AG20443 (cell line): ENCODE measurements at regions not wholly inside any gene's neighbourhood (a gene's known extent, or its start where the extent isn't known, plus 50 kb on each side); places are given as distances from the start of the nearest gene placed in this dataset.
A peak's percentile ranks its signal among the peaks of the same experiment; 100 is the strongest.

Source experiments
- DNase-seq: peaks from one replicate; pipeline ENCODE4 v3.0.0; 2012; ENCODE audit warnings: low spot score, mixed read lengths

DNA sequence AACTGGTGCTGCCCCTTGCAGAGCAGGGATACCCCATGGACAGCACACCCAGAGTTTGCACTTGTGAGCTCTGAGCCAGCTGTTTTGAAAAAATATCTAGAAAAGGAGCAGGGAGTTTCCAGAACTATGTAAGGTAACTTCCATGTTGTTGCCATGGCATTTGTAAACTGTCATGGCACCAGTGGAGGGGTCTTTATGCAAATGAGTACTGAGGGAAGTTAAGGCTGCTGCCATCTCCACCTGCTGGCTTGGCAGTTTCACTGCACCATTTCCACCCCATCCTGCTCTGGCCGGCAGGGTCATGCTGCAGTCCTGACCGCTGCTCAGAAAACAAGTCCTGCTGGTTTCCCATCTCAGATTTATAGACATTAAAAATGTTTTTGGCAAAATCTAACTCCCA is 52.3 kb upstream of the SNTG2 start:
- peak; percentile 33 for DNase-seq

DNA sequence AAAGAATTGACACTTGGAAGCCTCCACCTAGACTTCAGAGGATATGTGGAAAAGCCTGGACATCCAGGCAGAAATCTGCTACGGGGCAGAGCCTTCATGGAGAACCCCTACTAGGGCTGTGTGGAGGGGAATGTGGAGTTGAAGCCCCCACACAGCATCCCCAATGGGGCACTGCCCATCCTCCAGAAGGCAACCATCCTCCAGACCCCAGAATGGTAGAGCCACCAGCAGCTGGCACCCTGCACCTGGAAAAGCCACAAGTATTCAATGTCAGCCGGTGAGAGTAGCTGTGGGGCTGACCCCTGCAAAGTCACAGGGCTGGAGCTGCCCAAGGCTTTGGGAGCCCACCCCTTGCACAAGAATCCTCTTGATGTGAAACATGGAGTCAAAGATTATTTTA is 53.6 kb upstream of the SNTG2 start:
- no peak for DNase-seq

DNA sequence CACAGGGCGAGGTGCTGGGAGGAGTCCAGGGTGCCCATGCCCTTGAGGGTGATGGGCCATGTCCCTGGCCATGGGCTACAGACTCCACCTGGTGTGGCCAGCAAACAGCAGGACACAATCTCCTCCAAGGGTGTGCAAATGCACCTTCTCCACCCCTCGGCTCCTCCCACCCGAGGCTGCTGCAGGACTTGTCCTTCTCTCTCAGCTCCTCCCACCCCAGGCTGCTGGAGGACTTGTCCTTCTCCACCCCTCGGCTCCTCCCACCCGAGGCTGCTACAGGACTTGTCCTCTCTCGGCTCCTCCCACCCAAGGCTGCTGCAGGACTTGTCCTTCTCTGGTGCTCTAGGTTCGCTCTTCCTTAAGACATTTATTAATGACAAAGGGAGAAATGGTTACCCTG is 57.3 kb upstream of the SNTG2 start:
- peak; percentile 30 for DNase-seq

DNA sequence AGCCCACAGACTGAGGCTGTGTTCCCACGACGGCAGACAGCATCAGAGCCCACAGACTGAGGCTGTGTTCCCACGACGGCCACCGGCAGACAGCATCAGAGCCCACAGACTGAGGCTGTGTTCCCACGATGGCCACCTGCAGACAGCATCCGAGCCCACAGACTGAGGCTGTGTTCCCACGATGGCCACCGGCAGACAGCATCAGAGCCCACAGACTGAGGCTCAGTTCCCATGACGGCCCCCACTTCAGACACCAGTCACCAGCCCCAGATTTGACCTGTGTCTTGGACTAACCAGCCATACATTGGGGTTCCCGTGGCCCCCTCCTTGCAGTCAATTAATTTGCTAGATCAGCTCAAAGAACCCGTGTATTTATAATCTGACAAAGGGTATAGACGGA is 57.8 kb upstream of the SNTG2 start:
- no peak for DNase-seq

DNA sequence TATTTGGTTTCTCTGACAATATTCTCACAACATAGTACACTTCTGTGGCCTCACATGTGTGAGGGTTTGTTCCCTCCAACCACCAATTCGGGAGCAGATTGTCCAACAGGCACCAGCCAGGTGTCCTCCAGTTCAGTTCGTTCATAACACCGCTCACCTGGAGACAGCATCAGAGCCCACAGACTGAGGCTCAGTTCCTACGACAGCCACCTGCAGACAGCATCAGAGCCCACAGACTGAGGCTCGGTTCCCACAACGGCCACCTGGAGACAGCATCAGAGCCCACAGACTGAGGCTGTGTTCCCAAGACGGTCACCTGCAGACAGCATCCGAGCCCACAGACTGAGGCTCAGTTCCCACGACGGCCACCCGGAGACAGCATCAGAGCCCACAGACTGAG is 58.2 kb upstream of the SNTG2 start:
- no peak for DNase-seq

GRCh38 chr2:891734-892133 is 58.9 kb upstream of the SNTG2 start:
- no peak for DNase-seq

DNA sequence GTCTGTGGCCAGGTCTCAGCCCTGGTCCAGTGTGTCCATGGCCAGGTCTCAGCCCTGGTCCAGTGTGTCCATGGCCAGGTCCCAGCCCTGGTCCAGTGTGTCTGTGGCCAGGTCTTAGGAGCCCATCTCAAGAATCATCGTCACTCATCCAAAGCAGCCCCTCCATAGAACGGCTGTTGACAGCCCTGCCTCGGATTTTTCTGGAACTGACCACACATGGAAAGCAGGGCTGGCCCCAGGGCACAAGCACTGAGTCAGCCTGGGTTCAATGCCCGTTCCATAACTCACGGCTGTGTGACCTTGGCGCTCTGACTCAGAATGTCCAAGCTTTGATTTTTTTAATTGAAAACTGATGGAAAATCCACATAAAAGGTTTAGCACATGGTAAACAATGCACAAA is 59.9 kb upstream of the SNTG2 start:
- DNase-seq, result peak; percentile 77

DNA sequence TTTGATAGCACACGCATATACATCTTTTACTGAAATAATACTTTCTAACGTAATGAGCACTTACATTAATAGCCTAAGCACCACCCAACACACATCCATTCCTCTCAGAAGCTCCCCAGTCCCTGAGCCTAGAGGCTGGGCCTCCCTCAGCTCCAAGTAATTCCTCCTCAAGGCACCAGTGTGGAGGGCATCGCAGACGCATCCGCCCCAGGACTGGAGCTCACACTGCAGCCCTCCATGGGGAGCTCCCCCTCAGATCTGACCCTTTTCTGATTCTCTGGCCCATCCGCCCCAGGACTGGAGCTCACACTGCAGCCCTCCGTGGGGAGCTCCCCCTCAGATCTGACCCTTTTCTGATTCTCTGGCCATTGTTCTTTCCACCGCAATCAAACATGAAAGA is 60.4 kb upstream of the SNTG2 start:
- no peak for DNase-seq

- no peak for DNase-seq
Observed at GRCh38 chr2:888906-889566, 61.6 kb upstream of the SNTG2 start.

GRCh38 chr2:888211-888801 is 62.3 kb upstream of the SNTG2 start:
- DNase-seq, result peak; percentile 33

DNA sequence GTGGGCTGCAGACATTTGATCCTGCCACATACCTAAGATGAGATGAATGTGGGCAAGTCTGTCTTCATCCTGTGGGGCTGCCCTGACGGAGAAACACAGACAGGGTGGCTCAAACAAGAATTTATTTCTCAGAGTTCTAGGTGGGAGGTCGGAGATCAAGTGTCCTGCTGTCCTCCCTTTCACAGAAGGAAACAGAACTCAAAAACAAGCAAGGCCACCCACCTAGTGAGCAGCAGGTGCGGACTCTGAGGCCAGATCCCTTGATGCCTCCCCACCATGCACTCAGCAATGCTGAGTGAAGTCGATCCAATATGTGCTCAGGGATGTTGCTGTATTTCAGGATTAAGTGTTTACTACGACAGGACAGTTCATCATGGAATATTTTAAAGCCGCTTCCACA is 63.0 kb upstream of the SNTG2 start:
- DNase-seq, result no peak

DNA sequence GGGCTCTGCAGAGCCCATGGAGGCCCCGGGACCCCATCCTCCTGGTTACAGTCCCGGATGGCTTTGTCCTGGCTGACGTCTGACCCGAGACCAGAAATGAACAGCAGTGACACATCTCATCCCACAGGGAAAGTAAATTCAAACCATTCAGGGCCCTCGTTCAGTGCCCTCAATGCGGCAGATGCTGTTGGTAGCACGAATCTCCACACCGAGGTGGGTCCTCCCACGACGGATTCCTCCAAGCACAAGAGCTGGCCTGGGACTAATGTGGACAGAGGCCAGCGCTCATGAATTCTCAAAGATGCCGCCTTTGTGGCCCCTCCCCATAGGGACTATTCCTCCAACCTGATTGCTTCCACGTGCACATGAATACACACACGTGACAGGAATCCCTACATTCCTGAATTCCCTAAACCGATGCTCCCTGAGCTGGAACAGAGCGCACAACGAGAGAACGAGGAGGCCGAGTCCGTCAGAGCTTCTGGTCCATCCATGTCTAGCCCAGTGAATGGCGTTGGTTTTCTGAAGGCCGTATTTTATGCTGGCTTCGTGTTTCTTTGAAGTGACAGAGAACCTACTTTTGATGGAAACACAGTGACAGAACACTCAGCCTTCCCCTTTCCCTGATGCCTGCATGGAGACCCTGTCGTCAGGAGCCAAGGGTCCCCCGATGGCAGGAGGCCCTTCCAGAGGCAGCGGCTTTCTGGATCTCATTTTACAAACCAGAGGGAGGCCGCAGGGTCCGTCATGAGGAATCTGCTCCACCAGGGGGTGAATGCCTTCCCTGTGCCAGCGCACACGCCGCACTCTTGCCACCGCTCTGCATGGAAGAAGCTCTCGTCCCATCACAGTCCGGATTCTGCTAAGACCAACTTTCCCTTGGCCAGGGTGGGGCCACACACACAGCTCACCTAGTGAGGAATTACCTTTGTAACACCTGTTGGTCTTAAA is 64.3 kb upstream of the SNTG2 start:
- DNase-seq, result no peak

DNA sequence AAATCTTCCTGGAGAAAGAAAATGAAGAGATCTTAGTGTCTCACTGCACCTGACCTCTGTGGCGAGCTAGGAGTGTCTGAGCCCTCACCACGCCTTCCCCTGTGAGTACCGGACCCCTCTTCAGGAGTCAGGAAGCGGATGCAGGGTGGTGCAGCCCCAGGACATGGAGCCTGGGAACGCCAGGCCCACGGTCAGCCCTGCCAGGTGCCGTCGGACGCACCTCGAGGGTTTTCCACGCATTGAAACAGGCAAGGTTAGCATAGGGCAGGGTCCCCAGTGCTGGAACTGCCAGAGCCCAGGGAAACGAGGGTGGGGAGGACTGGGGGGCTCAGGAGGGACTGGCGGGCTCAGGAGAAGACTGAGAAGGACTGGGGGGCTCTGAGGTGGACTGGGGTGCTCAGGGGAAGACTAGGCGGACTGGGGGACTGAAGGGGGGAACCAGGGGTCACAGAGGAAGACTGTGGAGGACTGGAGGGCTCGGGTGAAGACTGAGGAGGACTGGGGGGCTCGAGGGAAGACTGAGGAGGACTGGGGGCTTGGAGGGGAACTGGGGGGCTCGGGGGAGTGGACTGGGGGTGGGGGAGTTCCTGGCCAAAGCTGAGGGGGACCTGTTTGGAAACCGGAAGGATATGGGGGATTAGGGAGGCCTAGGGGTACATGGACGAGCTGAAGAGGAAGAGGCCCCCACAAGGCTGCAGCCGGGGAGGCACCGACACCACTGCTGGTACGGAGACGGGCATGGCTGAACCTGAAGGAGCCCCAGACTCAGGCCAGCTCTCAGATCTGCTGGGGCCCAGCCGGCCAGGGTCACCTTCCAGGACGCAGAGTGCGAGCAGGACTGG is 65.2 kb upstream of the SNTG2 start:
- DNase-seq, result no peak

GRCh38 chr2:883803-884748 is 66.6 kb upstream of the SNTG2 start:
- no peak for DNase-seq

DNA sequence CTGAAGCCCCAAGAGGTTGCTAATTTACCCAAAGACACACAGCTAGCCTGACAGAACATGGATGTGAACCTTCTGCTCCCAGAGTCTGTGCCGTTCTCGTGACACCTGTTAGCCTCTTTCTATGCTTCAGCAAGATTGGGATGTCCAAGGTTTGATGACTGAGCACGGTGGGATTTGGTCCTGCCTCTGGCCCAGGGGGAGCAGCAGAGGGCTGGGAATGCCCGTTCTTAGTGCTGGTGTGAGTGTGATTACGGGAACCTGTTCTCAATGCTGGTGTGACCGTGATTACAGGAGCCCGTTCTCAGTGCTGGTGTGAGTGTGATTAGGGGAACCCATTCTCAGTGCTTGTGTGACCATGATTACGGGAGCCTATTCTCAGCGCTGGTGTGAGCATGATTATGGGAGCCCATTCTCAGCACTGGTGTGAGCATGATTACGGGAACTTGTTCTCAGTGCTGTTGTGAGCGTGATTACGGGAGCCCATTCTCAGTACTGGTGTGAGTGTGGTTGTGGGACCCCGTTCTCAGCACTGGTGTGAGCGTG is 67.3 kb upstream of the SNTG2 start:
- no peak for DNase-seq

GRCh38 chr2:881204-881918 is 69.3 kb upstream of the SNTG2 start:
- DNase-seq, result peak; percentile 38

GRCh38 chr2:880201-880970 is 70.3 kb upstream of the SNTG2 start:
- DNase-seq, result no peak

DNA sequence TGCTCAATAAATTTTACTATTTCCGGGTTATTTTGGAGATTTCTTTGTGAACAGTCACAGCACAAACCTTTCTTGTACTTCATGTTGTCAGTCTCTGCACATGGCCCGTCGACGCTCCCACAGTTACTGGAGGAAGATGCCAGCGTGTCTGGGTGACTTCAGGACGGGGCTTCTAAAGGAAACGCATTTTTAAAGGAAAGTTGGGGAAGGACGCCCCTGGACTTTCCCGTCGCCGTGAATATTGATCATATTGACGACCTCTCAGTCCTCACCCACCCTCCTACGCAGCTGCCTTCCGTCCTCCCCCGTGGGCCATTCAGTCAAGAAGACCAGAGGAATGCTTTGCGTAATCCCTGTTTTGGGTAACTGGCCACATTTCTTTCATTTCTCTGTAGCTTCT is 71.1 kb upstream of the SNTG2 start:
- no peak for DNase-seq

GRCh38 chr2:878245-878930 is 72.3 kb upstream of the SNTG2 start:
- no peak for DNase-seq
